Hepatocyte (in vitro differentiated cells): ENCODE measurements at regions not wholly inside any gene's neighbourhood (a gene's known extent, or its start where the extent isn't known, plus 50 kb on each side); places are given as distances from the start of the nearest gene placed in this dataset.

Experiments
- DNase-seq: peaks from one replicate; pipeline ENCODE4 v3.0.0-alpha.2; 2016; ENCODE audit warnings: low spot score
- H2AFZ ChIP-seq: fragments of 200-600 bp; sonication (generic); 2 replicates; pipeline ENCODE4 v1.6.0; 2016; ENCODE audit warnings: antibody characterized with exemption, mild to moderate bottlenecking
- H3K27ac ChIP-seq: fragments of 200-600 bp; sonication (generic); 2 replicates; pipeline ENCODE4 v1.5.1; 2016; ENCODE audit warnings: mild to moderate bottlenecking
- H3K27me3 ChIP-seq: fragments of 200-600 bp; sonication (generic); 2 replicates; pipeline ENCODE4 v1.6.1; 2016
- H3K36me3 ChIP-seq: fragments of 200-600 bp; sonication (generic); replicated peaks from 2 replicates; pipeline ENCODE4 v1.5.1; 2016; ENCODE audit warnings: low read depth; ENCODE audit not compliant: insufficient read depth
- H3K4me1 ChIP-seq: fragments of 200-600 bp; sonication (generic); 2 replicates; pipeline ENCODE4 v1.5.1; 2016; ENCODE audit warnings: mild to moderate bottlenecking, moderate library complexity; ENCODE audit not compliant: insufficient read depth
- H3K4me2 ChIP-seq: fragments of 200-600 bp; sonication (generic); 2 replicates; pipeline ENCODE4 v1.6.0; 2016
- H3K4me3 ChIP-seq: fragments of 200-600 bp; sonication (generic); 2 replicates; pipeline ENCODE4 v1.5.1; 2016; ENCODE audit warnings: mild to moderate bottlenecking
- H3K79me2 ChIP-seq: fragments of 200-600 bp; sonication (generic); 2 replicates; pipeline ENCODE4 v1.6.0; 2017; ENCODE audit warnings: mild to moderate bottlenecking
- H3K9me2 ChIP-seq: fragments of 200-600 bp; sonication (generic); replicated peaks from 2 replicates; pipeline ENCODE4 v1.6.0; 2017; ENCODE audit warnings: mild to moderate bottlenecking; ENCODE audit not compliant: insufficient read depth
- H3K9me3 ChIP-seq: fragments of 200-600 bp; sonication (generic); 2 replicates; pipeline ENCODE4 v1.5.1; 2016; ENCODE audit warnings: low read depth, mild to moderate bottlenecking
- H4K20me1 ChIP-seq: fragments of 200-600 bp; sonication (generic); 2 replicates; pipeline ENCODE4 v1.6.0; 2016; ENCODE audit warnings: mild to moderate bottlenecking; ENCODE audit not compliant: insufficient read depth, poor library complexity, severe bottlenecking
- EZH2 ChIP-seq: fragments of 200-600 bp; sonication (generic); IDR thresholded peaks from 2 replicates; pipeline ENCODE4 v1.6.1; 2016; ENCODE audit warnings: antibody characterized with exemption, mild to moderate bottlenecking, borderline replicate concordance
- EZH2phosphoT487 ChIP-seq: fragments of 200-600 bp; sonication (generic); IDR thresholded peaks from one replicate; pipeline ENCODE4 v1.6.1; 2018; ENCODE audit warnings: antibody characterized with exemption, mild to moderate bottlenecking, low read depth, moderate library complexity; ENCODE audit not compliant: unreplicated experiment, severe bottlenecking
- WGBS: methylation state at CpG from one replicate; pipeline ENCODE4 v1.1.6; 2016; ENCODE audit warnings: low lambda C conversion rate; ENCODE audit errors: missing lambda C conversion rate; 5-methylcytosine and 5-hydroxymethylcytosine counted together
- TF ChIP-seq, protein P1 (sequence below): fragments of 200-600 bp; sonication (generic); IDR thresholded peaks from 2 replicates; pipeline ENCODE4 v1.5.1; 2016; ENCODE audit warnings: antibody characterized with exemption, mild to moderate bottlenecking; ENCODE audit not compliant: poor library complexity

DNA sequence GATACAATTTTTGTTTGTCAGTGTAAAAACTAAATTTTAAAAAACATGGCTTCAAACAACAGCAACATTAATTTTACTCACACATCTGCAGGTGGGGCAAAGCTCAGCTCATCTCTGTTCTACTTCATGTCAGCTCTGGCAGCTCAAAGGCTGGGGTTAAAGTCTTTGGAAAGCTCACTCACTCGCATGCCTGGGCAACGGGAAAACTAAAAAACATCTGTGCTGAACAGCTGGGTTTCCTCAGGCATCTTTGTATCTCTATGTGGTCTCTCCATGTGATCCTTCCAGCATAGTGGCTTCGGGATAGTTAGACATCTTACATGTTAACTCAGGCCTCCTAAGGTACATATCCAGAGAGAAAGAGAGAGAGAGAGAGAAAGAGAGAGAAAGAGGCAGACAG, 499.6 kb downstream of the RFPL4B start:
- Histone ChIP-seq H3K9me2 (no peaks in the 10 kb centered on the region), H3K4me3 (no peak overlapping the region), H2AFZ (no peak overlapping the region), H3K4me2 (no peak overlapping the region), H3K36me3 (no peaks in the 10 kb centered on the region), H3K27me3 (no peaks in the 10 kb centered on the region), H3K9me3 (no peaks in the 10 kb centered on the region), H3K27ac (no peak overlapping the region), H3K79me2 (no peaks in the 10 kb centered on the region), H3K4me1 (no peaks in the 10 kb centered on the region), H4K20me1 (no peaks in the 10 kb centered on the region)
- 54% methylated on average over 3 of the region's 3 CpGs for WGBS
- no peak for DNase-seq
- no peak for TF ChIP-seq EZH2
- TF ChIP-seq, protein P1, sequence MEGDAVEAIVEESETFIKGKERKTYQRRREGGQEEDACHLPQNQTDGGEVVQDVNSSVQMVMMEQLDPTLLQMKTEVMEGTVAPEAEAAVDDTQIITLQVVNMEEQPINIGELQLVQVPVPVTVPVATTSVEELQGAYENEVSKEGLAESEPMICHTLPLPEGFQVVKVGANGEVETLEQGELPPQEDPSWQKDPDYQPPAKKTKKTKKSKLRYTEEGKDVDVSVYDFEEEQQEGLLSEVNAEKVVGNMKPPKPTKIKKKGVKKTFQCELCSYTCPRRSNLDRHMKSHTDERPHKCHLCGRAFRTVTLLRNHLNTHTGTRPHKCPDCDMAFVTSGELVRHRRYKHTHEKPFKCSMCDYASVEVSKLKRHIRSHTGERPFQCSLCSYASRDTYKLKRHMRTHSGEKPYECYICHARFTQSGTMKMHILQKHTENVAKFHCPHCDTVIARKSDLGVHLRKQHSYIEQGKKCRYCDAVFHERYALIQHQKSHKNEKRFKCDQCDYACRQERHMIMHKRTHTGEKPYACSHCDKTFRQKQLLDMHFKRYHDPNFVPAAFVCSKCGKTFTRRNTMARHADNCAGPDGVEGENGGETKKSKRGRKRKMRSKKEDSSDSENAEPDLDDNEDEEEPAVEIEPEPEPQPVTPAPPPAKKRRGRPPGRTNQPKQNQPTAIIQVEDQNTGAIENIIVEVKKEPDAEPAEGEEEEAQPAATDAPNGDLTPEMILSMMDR = no peak
- TF ChIP-seq EZH2phosphoT487 = no peak

DNA sequence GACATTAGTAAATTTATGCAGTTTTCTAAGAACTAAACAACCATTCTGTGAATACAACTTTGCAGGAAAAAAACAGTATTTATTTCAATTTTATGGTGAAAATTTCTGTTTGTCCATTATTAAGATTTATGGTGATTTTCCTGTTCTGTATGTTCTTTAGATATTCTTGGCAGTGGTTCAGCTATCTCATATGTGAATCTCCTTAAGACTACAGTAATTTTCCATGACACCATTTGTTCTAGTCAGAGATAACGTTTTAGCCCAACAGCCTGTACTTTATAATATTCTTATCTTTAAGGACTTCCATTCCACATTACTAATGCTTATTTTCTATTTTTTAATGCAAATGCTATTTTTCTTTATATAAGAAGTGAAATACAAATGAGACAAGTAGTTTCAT, 504.0 kb downstream of the RFPL4B start:
- no peaks in the 10 kb centered on the region for H3K9me3 ChIP-seq
- H3K27ac ChIP-seq = no peak overlapping the region
- no peak overlapping the region for H3K4me3 ChIP-seq
- no peaks in the 10 kb centered on the region for H3K4me1 ChIP-seq
- no peak overlapping the region for H3K4me2 ChIP-seq
- no peak overlapping the region for H2AFZ ChIP-seq
- H3K79me2 ChIP-seq = no peaks in the 10 kb centered on the region
- TF ChIP-seq EZH2phosphoT487 = no peak
- TF ChIP-seq EZH2 = no peak
- TF ChIP-seq, protein P1 = no peak
- WGBS = 60% methylated on average over 1 of the region's 1 CpG
- H4K20me1 ChIP-seq = no peaks in the 10 kb centered on the region
- no peaks in the 10 kb centered on the region for H3K27me3 ChIP-seq
- DNase-seq = peak; percentile 19
- no peaks in the 10 kb centered on the region for H3K9me2 ChIP-seq
- no peaks in the 10 kb centered on the region for H3K36me3 ChIP-seq

DNA sequence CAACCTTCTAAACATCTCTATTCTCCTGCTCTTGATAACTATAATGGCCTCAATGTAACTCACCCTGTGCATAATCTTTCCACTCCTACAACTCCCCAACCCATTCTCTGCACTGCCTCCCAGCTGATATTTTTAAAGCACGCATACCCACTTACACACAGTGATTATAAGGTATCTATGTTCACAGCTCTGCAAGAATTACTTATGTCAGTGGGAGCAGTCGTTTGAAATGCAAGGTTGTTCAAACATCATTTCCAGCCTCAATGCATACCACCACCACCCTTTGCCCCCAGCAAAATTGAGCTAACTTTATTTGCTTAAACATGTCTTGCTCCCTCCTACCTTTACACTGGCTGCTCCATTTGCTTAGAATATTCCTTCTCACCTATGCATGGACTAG, 506.0 kb downstream of the RFPL4B start:
- DNase-seq = no peak
- Histone ChIP-seq H3K27me3 (no peaks in the 10 kb centered on the region), H3K4me2 (no peak overlapping the region), H3K4me3 (no peak overlapping the region), H3K9me2 (no peaks in the 10 kb centered on the region), H3K4me1 (no peaks in the 10 kb centered on the region), H3K9me3 (no peaks in the 10 kb centered on the region), H2AFZ (no peak overlapping the region), H3K27ac (no peak overlapping the region), H3K79me2 (no peaks in the 10 kb centered on the region), H3K36me3 (no peaks in the 10 kb centered on the region), H4K20me1 (no peaks in the 10 kb centered on the region)
- 61% methylated on average over 2 of the region's 2 CpGs for WGBS
- TF ChIP-seq EZH2phosphoT487 (no peak), EZH2 (no peak)
- TF ChIP-seq, protein P1 = no peak

DNA sequence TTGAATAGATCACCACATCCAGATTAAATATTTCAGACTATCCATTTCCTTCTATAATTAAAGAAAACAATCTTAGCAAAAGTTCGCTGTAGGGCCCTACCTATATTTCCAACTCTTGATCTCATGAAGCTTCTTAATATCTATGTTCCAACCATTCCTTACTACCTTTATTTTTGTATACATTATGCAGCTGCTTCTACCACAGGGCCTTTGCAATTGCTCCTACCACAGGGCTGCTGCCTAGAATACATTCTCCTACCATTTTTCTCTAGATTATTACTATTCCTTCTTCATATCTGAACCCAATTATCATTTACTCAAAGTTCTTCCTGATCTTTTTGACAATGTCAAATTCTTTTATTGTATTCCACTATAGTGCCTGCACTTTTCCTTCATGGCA, 516.6 kb downstream of the RFPL4B start:
- Histone ChIP-seq H3K4me1 (no peaks in the 10 kb centered on the region), H3K79me2 (no peaks in the 10 kb centered on the region), H4K20me1 (no peaks in the 10 kb centered on the region), H3K9me3 (no peaks in the 10 kb centered on the region), H3K4me3 (no peak overlapping the region), H3K27ac (no peak overlapping the region), H3K36me3 (no peaks in the 10 kb centered on the region), H3K4me2 (no peak overlapping the region), H3K27me3 (no peaks in the 10 kb centered on the region), H3K9me2 (no peaks in the 10 kb centered on the region), H2AFZ (no peak overlapping the region)
- TF ChIP-seq, protein P1 = no peak
- TF ChIP-seq EZH2phosphoT487 (no peak), EZH2 (no peak)
- WGBS = 97% methylated on average over 1 of the region's 1 CpG
- DNase-seq = no peak
